Amygdala (tissue), 56 donors: ENCODE measurements at regions not wholly inside any gene's neighbourhood (a gene's known extent, or its start where the extent isn't known, plus 50 kb on each side); places are given as distances from the start of the nearest gene placed in this dataset.

Experiments
- DNase-seq, 56 donors: peaks; one replicate each; lab custom pipeline; 2025; lab: John Stamatoyannopoulos, UW

- no peak for DNase-seq
These were observed 619.0 kb downstream of the CDH18 start for GRCh38 chr5:19369048-19369447.

GRCh38 chr5:19369561-19369960 is 618.4 kb downstream of the CDH18 start:
- DNase-seq = no peak

GRCh38 chr5:19370655-19371386 is 617.2 kb downstream of the CDH18 start:
- DNase-seq = no peak

GRCh38 chr5:19388391-19388790 is 599.6 kb downstream of the CDH18 start:
- DNase-seq = no peak

- no peak for DNase-seq
These were observed 587.0 kb downstream of the CDH18 start for GRCh38 chr5:19401032-19401431.

GRCh38 chr5:19406576-19407365 is 581.2 kb downstream of the CDH18 start:
- DNase-seq = no peak

GRCh38 chr5:19408149-19408548 is 579.9 kb downstream of the CDH18 start:
- no peak for DNase-seq

- DNase-seq = no peak
These were observed 576.1 kb downstream of the CDH18 start for GRCh38 chr5:19411936-19412335.
